ENCODE measurements at regions not wholly inside any gene's neighbourhood (a gene's known extent, or its start where the extent isn't known, plus 50 kb on each side); places are given as distances from the start of the nearest gene placed in this dataset.

DNA sequence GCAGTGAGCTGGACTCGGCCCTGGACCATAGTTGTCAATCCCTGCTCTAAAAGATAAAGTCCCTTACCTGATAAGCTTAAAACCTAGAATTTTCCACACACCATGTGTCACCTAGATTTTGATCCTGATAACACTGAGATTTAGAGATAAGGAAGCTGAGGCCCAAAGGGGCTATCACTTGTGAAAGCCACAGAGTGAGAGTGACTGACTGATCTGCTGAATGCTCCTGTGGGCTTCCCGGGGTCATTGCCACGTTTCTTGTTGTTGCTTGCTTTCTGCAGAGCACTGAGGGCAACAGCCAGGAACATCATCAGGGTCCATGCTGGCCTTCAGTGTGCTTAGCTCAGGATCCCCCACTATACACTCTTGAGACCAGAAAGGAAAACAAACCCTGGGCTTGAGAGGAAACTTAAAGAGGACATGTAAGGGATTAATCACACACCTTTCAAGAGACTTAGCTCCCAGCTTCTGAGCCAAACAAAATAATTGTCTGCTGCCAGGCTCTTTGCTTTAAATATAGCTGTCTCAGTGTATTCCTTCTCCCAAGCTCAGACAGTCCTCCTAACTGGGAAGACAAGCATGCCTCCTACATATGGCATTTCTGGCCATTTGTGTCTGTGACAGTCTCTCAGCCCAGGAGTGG lies 82.6 kb upstream of the ARHGAP5 start:
- DNase-seq (ENCODE audit: low read depth in 1 of 2, low spot score in 1 of 2) = no peak

DNA sequence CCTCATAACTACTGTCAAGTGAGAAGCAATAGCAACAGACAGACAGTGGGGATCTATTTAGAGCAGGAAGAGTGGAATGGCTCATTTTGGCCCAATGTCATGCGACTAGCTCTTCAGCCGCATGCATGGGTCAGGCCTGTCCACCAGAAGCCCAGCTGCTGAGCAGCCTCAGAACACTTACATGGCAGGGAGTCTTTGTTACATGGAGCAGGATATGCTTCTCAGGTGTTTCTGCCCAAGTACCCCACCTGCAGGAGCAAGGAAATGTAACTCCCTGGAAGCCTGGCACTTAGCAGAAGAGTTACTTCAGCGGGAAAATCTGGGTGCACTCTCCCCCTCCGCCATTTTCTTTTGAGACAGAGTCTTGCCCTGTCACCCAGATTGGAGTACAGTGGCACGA lies 73.5 kb upstream of the ARHGAP5 start:
- no peak for DNase-seq (ENCODE audit: low read depth in 1 of 2, low spot score in 1 of 2)

DNA sequence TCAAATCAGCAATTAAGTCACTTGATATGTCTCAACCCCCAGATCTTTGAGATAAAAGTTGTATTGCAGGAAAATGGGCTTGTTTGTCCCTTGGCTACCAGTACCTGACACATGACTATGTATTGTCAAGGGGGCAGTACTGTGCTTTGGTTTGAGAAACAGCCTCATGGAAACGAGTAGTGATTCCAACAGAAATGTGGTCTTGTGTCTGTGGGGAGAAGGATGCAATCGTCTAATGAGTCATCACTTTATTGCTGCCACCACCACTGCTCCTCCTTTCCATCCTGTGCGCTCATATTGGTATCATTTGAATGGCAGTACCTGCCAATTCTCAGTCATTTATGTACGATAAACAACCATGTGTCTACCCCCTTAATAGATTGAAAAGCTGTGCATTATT lies 72.8 kb upstream of the ARHGAP5 start:
- DNase-seq (ENCODE audit: low read depth in 1 of 2, low spot score in 1 of 2) = no peak

DNA sequence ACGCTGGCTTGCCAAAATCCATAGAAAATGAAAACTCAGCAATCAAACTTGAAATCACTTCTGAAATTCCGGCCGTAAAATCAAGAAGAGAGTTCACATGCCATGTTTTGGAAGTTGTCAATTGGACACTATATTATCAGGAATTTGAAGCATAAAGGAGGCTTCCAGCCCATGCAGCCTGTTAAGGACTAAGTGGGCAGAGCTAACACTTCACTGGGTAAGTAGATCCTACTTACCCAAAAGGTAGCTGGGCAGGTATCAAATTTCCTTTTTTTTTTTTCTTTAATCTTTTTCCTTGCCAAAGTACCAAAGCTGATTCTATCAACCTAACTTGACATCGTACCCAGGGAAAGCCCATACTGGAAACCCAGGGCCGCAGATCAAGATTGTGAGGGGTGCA lies 71.5 kb upstream of the ARHGAP5 start:
- DNase-seq (ENCODE audit: low read depth in 1 of 2, low spot score in 1 of 2) = no peak

DNA sequence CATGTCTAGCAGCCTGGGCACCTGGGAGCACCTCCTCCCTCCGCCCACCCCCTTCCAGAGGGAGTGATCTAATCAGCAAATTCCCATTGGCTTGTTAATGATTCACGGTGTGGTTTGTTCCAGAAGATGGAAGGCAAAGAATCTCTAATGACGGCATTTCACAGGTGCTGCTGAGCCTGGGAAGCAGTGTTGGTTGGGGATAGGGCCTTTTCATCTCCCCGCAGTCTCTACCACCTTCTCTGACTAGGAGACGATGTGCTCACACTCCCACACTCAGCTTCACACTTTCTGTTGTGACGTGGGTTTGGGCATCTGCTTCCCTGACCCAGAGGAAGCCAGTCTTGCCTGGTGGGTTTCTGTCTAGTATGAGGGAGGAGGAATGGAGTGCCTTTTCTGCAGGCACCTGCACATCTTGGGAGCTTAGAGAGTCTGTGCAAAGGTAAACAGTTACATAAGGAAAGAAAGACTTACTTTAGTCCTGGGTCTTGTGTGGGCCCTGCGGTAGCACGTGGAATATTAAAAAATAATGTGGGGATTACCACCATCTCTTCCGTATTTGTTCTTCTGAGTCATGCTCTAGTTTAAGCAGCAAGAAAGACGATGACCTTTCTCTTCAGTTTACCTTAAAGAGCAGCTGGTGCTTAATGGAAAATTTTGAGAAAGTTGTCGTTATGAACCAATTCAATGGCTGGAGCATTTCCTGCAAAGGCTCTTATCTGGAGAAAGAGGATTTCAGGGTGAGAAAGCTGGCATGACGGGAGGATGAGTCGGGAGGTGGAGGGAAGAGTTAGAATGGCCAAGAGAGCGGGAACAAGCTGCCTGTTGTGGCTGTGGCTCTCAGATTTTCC lies 70.6 kb upstream of the ARHGAP5 start:
- DNase-seq (ENCODE audit: low read depth in 1 of 2, low spot score in 1 of 2) = no peak

DNA sequence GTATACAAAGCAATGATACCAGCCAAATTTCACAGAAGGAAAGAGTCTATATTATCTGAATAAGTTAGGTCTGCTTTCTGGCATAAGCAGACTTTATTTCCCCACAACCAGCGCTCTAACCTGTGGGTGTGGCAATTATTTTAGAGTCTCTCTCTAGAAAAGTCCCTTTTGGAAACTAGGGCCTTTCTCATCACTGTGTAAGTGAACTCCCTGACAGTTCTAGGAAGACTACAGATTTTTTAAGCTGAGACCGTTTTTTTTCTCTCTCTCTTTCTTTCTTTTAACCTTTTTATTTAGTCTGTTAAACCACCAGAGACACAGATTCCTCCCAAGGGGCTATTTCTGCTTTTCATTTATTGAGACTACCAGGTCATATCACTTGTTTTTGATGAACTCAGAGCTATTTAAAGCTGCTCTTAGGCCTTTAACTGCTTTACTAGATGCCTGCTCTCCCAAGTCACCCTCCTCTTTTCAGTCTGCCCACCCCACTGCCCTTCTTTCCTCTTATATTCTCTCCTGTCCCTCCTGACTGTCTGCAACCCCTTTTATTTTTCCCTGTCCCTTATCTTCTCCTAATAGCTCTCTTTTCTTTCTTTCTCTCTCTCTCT lies 69.2 kb upstream of the ARHGAP5 start:
- DNase-seq (ENCODE audit: low read depth in 1 of 2, low spot score in 1 of 2) = no peak

DNA sequence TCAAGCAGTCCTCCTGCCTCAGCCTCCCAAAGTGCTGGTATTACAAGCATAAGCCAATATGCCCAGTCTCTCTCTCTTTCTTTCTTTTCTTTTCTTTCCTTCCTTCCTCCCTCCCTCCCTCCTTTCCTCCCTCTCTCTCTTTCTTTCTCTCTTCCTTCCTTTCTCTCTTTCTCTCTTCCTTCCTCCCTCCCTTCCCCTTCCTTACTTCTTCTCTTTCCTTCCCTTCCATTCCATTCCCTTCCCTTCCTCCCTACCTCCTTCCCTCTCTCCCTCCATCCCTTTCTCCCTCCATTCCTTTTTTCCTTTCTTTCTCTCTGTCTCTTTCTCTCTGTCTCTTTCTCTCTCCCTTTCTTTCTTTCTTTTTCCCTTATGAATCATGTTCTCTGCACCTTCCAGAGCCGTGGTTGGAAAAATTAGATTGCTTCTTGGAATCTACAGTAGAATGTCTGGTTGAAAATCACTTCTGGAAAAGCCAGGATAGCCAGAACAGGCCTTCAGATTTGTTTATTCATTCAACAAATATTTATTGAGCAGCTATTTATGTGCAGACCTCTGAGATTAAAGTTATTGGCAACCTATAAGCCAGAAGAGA lies 68.4 kb upstream of the ARHGAP5 start:
- no peak for DNase-seq (ENCODE audit: low read depth in 1 of 2, low spot score in 1 of 2)

DNA sequence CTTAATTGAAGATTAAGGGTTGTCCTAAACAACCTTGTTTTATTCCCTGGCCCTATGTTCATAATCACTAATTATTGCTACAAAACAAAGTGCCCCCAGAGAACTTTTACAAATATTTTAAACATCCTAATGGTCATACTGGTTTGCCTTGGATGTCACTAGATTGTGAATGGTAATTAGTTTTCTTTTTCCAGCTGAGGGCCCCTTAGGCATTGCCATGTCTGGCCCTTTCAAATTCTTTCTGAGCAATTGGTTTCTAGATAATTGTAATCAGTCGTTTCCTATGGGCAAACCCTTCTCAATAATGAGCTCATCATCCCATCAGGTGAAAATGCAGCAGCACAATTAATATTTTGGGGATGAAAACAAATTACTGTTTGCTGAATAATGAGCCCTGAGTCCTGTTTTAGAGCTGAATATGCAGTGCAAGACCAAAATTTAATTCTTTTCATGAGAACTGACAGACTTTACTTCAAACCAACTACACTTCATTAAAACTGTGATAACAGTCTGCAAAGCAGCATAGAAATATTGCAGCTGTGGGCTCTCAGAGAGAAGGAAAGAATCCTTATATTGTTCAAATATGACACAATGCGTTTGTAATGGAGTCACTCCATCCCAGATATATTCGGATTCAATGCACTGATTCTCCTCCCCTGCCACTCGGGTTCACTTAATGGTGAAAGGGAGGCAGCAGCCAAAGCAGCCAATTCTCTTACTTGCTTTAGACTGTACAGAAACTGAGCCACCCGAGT lies 67.7 kb upstream of the ARHGAP5 start:
- DNase-seq (ENCODE audit: low read depth in 1 of 2, low spot score in 1 of 2) = no peak

DNA sequence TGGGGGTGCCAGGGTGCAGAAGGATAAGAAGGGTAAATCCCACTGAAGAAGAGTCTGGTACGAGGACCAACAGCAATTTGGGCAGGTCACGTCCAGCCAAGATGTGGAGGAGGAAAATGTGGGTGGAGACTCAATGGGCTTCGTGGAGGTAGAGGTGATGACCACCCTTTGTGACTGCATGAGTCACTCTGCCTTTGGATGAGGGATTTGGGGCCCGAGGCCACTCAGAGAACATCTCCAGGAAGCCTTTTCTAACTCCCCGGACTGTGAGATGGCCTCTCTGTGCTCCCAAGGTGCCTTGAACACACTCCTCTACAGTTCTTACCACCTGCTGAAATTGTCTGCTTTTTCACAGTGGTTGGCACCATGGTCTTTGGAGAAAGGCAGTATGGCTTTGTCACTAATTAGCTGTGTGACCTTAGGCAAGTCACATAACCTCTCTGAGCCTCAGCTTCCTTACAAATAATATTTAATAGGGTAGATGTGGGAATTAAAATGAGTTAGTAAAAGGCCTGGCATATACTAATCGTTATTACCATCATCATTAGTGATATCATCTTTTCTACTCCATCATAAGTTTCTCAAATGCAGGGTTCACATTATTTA lies 67.0 kb upstream of the ARHGAP5 start:
- DNase-seq (ENCODE audit: low read depth in 1 of 2, low spot score in 1 of 2) = no peak

DNA sequence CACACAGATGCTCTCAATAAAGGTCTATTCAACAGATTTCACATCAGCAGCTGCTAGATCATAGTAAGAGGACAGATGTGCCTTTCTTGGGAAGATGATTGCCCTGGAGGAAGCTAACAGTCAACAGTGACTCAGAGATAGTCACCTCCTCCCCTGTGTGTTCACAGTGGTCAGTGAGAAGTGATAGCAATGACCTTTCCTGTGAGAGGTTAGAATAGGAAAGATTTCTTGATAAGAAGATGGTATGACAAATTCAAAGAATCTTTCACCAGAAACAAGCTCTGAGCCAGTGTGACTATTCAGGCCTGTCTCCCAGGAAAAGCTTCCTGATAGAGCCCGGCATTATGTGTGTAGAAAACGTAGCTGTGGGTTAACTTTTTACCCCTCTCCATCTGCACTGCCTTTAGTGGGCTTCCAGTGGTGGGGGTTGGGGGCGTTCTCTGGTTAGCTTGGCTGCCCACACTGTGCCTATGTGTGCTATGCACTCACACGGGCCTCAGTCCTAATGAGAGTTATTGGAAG lies 66.4 kb upstream of the ARHGAP5 start:
- no peak for DNase-seq (ENCODE audit: low read depth in 1 of 2, low spot score in 1 of 2)

DNA sequence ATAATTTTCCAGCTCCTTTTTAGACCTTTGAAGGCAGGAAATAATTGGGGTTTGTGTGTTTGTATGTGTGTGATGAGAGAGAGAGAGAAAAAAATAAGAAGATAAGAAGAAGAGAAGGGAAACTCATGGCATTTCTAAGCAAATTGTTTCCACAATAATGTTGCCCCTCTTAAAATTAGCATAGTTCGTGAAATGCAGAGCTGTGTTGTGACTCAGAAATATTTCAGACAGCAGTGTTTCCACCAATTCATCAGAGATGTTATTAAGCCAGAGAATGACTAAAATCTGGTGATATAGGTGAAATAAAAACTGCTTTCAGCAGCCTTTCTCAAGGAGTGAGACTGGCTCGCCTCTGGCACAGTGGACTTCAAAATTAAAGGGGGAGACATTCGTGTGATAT lies 65.9 kb upstream of the ARHGAP5 start:
- DNase-seq (ENCODE audit: low read depth in 1 of 2, low spot score in 1 of 2) = no peak

DNA sequence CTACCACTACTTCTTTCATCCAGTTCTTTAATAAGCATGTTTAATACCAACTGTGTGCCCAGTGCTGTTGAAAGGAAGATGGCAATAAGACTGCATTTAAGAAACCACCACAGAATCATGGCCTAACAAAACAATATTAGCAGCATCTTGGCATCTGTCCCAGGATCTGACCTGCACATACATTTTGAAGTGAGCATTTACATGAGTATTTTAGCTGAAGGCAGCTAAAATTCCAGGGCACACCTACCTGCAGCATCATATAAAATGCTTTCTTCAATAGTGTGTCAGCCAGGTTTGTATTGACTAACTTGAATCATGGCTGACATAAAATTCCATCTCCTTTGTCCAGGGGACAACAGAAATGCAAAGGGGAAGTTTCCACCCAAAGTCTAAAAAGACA lies 65.0 kb upstream of the ARHGAP5 start:
- DNase-seq (ENCODE audit: low read depth in 1 of 2, low spot score in 1 of 2) = no peak

DNA sequence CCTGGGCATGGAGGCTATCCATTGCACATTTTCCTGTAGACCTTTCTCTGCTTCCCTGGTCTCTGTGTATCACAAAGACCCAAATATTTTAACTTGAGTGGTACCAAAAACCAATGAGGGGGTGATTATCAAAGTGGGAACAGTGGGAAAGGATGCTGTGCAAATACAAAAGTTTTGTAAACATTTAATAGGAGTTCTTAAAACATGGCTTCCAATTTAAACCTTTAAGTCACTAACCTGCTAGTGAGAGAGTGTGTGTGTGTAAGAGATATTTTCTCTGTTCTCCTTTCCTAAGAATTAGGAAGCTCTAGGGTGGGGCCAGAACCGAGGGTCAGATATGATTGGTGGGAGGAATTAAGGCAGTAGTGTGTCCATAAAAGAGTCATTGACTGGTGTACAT lies 64.5 kb upstream of the ARHGAP5 start:
- no peak for DNase-seq (ENCODE audit: low read depth in 1 of 2, low spot score in 1 of 2)

DNA sequence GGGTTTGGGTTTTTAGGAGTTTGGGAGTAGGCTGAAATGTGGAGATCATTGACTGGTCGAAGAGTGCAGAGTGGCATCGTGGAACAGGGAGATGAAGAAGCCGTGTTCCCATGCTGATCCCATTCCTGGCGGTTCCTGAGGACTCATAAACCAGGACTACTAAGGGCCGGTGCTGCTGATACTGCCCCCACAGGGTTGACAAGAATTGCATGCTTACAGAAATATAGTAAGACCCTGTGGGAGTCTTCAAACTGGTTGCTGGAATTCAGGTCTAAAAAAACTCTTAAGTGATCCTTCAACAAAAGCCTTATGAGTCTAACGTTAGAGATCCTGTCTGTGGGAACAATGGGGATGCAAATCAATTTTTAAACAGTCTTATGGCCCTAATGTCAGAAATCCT lies 64.0 kb upstream of the ARHGAP5 start:
- DNase-seq (ENCODE audit: low read depth in 1 of 2, low spot score in 1 of 2) = no peak

DNA sequence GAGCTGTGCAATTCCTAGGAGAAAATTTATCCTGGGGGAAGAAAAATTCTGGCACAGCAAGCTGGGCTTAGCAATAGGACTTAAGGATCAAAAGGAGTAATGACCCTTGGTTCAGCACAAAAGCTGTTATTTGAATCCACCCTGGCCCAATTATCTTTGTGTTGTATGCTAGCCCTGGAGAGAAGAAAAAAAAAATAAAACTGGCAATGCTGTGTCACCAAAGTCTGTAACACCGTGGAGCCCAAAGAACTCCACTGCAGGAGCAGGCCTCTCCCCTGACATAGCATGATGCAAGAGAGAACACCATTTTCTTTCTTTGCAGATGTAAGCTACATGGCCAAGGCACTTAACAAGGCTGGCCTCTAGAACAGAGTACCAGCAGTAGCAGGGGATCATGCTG lies 63.0 kb upstream of the ARHGAP5 start:
- DNase-seq (ENCODE audit: low read depth in 1 of 2, low spot score in 1 of 2) = no peak

DNA sequence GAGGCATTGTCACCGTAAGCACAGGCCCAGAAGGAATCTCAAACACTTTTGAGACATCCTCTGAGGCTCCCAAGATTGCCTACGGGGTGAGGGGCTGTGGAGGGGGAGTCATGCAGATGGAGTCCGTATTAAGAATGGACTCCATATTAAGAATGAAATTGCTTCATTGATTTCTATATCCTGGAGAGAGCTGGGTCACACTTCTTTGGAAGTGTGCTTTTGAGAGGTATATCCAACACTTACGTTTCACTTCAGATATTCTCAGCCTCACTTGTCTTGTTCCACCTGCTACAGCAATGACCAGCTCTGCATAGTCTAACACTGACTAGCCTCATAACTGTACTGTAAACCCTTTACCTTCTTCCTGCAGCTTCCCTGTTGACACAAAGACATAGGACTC lies 62.6 kb upstream of the ARHGAP5 start:
- no peak for DNase-seq (ENCODE audit: low read depth in 1 of 2, low spot score in 1 of 2)

DNA sequence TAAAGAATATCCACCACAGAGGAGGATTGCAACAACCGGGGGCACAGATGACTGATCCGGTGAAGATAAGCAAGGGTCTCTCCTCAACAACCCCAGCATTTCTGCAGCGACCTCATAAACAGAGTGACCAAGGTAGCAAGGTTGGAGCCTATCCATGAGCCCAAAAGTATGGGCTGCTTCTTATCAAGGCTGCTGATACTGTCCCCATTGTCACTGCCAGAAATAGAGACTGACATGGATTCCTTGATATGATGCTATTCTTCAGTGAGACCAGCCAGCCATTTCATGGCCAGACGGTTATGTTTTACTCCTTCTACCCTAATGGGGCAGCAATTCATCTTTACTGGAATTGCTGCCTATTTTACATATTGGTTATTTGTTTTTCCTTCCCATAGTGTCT lies 61.9 kb upstream of the ARHGAP5 start:
- no peak for DNase-seq (ENCODE audit: low read depth in 1 of 2, low spot score in 1 of 2)

DNA sequence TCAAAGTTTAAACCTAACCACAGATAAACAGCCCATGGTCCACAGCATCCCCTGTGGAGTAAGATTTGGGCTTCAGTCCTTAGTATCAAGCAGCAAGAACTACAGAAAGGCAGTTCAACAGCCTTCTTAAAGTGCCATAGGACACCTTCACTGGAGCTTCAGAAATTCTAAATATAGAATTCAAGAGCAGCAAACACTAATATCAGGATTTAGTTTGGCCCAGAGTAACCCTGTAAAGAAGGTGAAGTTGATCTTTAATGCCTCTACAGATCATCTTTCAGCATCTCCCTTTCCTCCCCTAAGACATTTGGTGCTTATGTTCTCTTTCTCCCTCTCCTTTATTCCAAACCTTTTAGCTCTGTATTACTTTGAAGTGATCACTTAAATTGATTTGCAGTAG lies 59.5 kb upstream of the ARHGAP5 start:
- no peak for DNase-seq (ENCODE audit: low read depth in 1 of 2, low spot score in 1 of 2)

DNA sequence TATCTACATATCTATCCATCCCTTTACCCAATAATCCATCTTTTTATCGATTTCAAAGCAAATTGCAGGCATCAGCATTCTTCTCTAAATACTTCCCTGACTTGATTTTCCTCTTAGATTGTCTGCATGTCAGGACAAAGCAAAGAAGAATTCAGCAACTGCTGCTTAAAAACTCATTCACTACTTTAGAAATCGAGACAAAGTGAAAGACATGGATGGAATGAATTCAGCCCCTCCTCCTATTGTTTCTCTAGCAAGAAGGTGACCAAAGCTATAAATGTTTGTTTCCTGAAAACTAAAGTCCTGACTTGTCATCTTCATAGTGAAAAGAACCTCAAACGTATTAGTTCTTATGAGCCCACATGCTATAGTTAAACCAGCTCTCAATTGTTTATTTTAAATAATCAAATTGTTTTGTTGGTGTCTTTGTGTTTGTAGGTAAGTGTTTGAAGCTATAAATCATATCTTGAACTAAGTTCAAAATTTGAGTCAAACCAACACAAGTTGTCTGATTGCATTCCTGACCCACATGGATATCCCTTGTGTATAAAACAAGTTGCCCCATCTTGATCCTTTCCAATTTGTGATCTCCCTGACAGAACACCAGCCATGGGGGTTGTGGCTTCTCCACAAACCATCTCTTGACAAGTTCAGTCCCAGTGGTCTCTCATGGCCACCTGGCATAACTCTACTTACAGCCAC lies 58.6 kb upstream of the ARHGAP5 start:
- no peak for DNase-seq (ENCODE audit: low read depth in 1 of 2, low spot score in 1 of 2)

DNA sequence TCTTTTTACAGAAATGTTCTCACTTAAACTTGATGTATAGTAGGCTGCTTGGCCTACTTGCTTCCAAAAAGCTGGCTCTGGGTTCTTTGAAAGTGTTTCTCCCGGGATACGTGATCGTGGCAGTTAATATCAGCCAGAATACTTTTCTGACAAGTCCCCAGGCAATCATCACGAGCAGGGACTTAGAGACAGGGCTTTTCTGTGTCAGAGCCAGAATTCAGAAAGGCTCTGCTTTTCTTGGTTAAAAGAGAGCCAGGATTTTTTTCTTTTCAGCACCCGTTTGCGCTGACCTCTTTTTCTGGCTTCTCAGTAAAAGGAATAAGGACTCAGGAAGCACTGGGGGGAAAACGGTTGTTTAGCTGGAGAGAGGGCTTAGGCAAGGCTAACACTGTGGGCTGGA lies 57.8 kb upstream of the ARHGAP5 start:
- DNase-seq (ENCODE audit: low read depth in 1 of 2, low spot score in 1 of 2) = no peak
